ENCODE measurements at regions not wholly inside any gene's neighbourhood (a gene's known extent, or its start where the extent isn't known, plus 50 kb on each side); places are given as distances from the start of the nearest gene placed in this dataset.
"Not testable (repeated sequence)": the region's sequence is repeated elsewhere in the genome, so short reads cannot be mapped to it uniquely, and the experiment has no call there.

DNA sequence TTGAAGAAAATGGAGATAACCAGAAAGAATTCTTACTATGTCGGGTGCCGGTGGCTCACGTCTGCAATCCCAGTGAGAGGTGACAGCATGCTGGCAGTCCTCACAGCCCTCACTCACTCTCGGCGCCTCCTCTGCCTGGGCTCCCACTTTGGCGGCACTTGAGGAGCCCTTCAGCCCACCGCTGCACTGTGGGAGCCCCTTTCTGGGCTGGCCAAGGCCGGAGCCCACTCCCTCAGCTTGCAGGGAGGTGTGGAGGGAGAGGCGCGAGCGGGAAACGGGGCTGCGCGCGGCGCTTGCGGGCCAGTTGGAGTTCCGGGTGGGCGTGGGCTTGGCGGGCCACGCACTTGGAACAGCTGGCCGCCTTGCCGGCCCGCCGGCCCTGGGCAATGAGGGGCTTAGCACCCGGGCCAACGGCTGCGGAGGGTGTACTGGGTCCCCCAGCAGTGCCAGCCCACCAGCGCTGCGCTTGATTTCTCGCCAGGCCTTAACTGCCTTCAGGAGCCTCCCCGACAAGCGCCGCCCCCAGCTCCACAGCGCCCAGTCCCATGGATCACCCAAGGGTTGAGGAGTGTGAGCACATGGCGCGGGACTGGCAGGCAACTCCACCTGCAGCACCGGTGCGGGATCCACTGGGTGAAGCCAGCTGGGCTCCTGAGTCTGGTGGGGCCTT lies 1672.5 kb upstream of the B3GALT2 start:
- not testable (repeated sequence) for DNase-seq

- no peak for DNase-seq
Observed at GRCh38 chr1:194857413-194857812, 1671.0 kb upstream of the B3GALT2 start.

DNA sequence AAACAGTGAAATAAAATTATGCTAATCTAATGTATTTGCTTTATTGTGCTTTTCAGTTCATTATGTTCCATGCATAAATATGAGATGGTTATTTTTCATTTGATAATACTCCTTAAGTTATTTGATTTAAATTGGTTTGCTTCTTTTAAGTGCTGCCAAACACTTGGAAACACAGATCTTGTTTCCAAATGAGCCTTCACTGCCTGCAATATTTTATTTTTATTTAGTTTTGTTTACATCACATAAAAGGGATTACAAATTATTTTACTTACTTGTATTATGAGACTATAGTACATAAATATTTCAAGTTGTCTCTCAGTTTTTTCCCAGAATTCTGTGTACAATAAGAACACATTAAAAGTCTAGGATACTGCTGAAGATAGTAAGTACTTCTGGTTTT lies 1662.4 kb upstream of the B3GALT2 start:
- DNase-seq: no peak

GRCh38 chr1:194846488-194846887 lies 1660.1 kb upstream of the B3GALT2 start:
- DNase-seq: no peak

GRCh38 chr1:194843077-194843476 lies 1656.7 kb upstream of the B3GALT2 start:
- no peak for DNase-seq

DNA sequence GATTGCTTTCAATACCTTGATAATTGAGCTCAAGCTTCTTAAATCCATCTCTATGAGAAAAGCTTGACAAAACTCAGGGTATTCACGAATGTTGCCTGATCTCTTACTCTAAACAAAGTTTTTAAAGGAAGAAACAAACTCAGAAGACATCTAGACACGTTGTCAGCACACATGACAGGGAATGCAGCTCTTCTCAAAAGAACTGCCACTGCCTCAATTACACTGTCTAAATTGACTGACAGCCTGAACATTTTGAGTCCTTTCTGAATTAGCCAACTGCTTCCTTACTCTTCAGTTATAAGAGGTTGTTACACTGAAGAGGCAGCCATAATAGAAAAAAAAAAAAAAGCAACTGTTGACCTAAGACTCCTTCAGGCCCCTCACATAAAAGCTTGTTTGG lies 1646.7 kb upstream of the B3GALT2 start:
- no peak for DNase-seq

DNA sequence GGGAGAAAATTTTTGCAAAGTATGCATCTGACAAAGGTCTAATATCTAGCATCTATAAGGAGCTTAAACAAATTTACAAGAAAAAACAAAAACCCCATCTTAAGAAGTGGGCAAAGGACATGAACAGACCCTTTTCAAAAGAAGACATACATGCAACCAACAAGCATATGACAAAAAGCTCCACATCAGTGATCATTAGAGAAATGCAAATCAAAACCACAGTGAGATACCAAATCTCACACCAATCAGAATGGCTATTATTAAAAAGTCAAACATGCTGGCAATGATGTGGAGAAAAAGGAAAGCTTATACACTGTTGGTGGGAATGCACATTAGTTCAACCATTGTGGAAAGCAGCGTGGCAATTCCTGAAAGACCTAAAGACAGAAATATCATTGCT lies 1645.2 kb upstream of the B3GALT2 start:
- DNase-seq: not testable (repeated sequence)

DNA sequence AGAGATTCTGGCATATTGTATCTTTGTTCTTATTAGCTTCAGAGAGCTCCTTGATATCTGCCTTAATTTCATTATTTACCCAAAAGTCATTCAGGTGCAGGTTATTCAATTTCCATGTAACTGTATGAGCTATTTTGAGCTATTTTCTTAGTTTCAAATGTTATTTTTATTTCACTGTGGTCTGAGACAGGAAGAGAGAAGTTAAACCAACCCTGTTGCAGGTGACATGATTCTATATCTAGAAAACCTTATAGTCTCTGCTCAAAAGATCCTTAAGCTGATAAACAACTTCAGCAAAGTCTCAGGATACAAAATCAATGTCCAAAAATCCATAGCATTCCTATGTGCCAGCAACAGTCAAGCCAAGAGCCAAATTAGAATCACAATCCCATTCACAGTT lies 1644.0 kb upstream of the B3GALT2 start:
- DNase-seq: no peak

GRCh38 chr1:194829492-194829891 lies 1643.1 kb upstream of the B3GALT2 start:
- no peak for DNase-seq

GRCh38 chr1:194825382-194825781 lies 1639.0 kb upstream of the B3GALT2 start:
- no peak for DNase-seq

DNA sequence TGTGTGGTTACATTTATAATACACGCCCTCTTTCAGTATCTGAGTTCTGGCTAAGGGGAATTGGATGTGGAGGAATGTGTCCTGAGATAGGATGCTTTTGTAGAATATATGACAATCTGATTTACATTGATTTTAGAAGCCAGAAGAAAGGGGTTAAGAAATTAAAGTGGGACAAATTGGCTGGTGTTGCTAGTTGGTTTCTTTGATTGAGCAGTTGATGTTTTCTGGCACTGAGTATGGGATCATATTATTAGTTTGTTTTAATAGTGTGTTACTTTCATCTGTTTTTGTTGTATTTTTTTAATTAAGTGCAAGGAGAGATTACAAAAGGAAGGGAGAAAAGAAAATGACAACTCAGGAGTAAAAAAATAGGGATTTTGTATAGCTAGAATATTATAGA lies 1634.7 kb upstream of the B3GALT2 start:
- no peak for DNase-seq

DNA sequence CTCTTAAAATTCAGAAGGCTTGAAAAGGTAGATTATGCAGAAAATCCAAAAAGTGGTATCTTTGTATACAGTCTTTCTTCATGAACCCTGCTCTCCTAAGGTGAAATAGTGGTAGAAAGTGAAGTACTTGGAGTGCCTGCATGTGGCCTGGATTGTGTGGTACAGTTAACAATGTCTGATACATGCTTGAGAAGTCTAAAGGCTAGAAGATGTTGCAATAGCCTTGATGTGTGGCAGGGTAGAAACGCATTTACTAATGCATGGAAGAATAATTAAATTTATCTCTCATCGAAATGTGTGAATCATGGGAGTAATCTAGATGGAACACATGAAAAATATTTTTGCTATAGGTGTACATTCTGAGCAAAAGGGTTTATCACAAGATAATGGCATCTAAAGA lies 1632.3 kb upstream of the B3GALT2 start:
- DNase-seq: no peak

GRCh38 chr1:194816859-194817258 lies 1630.4 kb upstream of the B3GALT2 start:
- DNase-seq: no peak

GRCh38 chr1:194813096-194813495 lies 1626.7 kb upstream of the B3GALT2 start:
- no peak for DNase-seq

DNA sequence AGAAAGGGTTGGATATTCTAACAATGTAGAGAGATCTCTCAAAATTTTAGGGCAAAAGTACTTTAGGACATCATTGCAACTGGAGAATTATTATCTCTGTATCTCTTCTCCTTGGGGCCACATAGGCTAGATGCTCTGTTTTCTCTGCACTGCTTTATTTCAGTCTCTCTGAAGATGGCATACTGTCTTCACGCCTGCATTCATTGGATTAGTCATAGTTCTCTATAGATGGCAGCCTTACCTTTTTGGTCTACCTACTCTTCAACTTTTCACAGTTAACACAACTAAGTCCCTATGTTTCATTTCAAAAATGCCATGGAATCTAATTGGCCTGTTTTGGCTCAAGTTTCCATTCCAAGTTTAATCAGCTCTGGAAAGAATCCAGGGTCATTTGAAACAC lies 1623.3 kb upstream of the B3GALT2 start:
- no peak for DNase-seq

GRCh38 chr1:194809215-194809614 lies 1622.8 kb upstream of the B3GALT2 start:
- DNase-seq: no peak

GRCh38 chr1:194807530-194808220 lies 1621.3 kb upstream of the B3GALT2 start:
- no peak for DNase-seq

GRCh38 chr1:194802572-194802971 lies 1616.2 kb upstream of the B3GALT2 start:
- DNase-seq: no peak

DNA sequence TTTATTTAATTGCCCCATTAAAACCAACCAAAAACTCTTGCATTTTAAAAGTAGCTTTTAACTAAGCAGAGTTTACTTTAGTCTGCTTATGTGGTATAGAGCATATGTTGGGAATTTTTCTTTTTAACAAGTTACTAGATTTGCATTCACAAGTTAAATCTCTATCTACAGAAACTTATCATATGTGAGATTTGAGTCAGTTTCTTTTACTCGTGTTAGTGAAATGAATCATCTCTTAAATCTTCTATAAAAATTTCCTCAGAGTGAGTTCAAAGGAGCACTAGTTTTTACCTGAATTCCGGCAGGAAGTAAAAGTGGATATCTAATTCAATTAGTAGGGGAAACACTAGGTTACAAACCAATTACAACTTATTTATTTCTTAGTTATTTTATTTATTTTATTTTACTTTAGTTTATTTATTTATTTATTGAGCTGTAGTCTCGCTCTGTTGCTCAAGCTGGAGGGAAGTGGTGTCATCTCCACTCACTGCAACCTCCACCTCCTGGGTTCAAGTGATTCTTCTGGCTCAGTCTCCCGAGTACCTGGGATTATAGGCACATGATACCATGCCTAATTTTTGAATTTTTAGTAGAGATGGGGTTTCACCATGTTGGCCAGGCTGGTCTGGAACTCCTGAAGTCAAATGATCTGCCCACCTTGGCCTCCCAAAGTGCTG lies 1609.6 kb upstream of the B3GALT2 start:
- DNase-seq: no peak

GRCh38 chr1:194787001-194787400 lies 1600.6 kb upstream of the B3GALT2 start:
- no peak for DNase-seq

DNA sequence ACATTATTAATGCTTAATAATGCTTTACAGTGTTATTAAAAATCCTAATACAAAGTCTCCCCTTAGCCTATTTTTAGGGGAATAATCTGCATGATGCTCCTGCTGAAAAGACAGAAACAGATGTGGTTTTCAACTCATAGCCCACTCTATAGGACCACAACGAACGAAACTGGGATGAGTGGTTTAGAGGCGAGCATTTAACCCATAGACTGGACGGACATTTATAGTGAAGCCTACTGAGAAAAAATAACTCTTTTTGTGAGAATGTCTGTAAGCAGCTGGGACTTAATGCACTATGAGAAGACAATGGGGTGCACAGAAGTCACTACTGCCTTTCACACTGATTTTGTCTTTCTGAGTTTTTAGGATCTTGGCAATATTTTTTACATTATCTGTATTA lies 1599.6 kb upstream of the B3GALT2 start:
- no peak for DNase-seq

- no peak for DNase-seq
Observed at GRCh38 chr1:194776657-194777056, 1590.2 kb upstream of the B3GALT2 start.

GRCh38 chr1:194774535-194774934 lies 1588.1 kb upstream of the B3GALT2 start:
- no peak for DNase-seq

All from activated naive CD4-positive, alpha-beta T cell treated with Interleukin-2 at 50 U/mL for 16 hours (primary cell).